Smooth muscle cell (in vitro differentiated cells): ENCODE measurements at regions not wholly inside any gene's neighbourhood (a gene's known extent, or its start where the extent isn't known, plus 50 kb on each side); places are given as distances from the start of the nearest gene placed in this dataset.

Experiments used
- DNase-seq: peaks from one replicate; lab custom pipeline; 2025; ENCODE audit not compliant: unreplicated experiment; lab: John Stamatoyannopoulos, UW
- H2AFZ ChIP-seq: fragments of 200-600 bp; sonication (generic); 2 replicates; pipeline ENCODE4 v1.6.0; 2016; ENCODE audit warnings: antibody characterized with exemption, low read depth, mild to moderate bottlenecking
- H3F3A ChIP-seq: fragments of 200-600 bp; sonication (generic); 2 replicates; pipeline ENCODE4 v1.6.0; 2017; ENCODE audit warnings: antibody characterized with exemption, low read depth
- H3K27ac ChIP-seq: fragments of 200-600 bp; sonication (generic); 2 replicates; pipeline ENCODE4 v1.5.1; 2016; ENCODE audit warnings: low read depth, mild to moderate bottlenecking
- H3K27me3 ChIP-seq: fragments of 200-600 bp; sonication (generic); 2 replicates; pipeline ENCODE4 v1.6.1; 2016; ENCODE audit warnings: low read depth, mild to moderate bottlenecking
- H3K36me3 ChIP-seq: fragments of 200-600 bp; sonication (generic); 2 replicates; pipeline ENCODE4 v1.5.1; 2016; ENCODE audit warnings: low read depth
- H3K4me1 ChIP-seq: fragments of 200-600 bp; sonication (generic); 2 replicates; pipeline ENCODE4 v1.5.1; 2016; ENCODE audit warnings: low read depth
- H3K4me2 ChIP-seq: fragments of 200-600 bp; sonication (generic); 2 replicates; pipeline ENCODE4 v1.6.0; 2016; ENCODE audit warnings: mild to moderate bottlenecking
- H3K4me3 ChIP-seq: fragments of 200-600 bp; sonication (generic); 2 replicates; pipeline ENCODE4 v1.5.1; 2016; ENCODE audit warnings: mild to moderate bottlenecking
- H3K79me2 ChIP-seq: fragments of 200-600 bp; sonication (generic); 2 replicates; pipeline ENCODE4 v1.6.0; 2016; ENCODE audit warnings: low read depth, mild to moderate bottlenecking
- H3K9ac ChIP-seq: fragments of 200-600 bp; sonication (generic); 2 replicates; pipeline ENCODE4 v1.6.0; 2016; ENCODE audit warnings: low read depth
- H3K9me3 ChIP-seq: fragments of 200-600 bp; sonication (generic); replicated peaks from 2 replicates; pipeline ENCODE4 v1.5.1; 2016; ENCODE audit warnings: low read depth
- H4K20me1 ChIP-seq: fragments of 200-600 bp; sonication (generic); 2 replicates; pipeline ENCODE4 v1.6.0; 2016; ENCODE audit warnings: low read depth
- WGBS: methylation state at CpG from one replicate; pipeline ENCODE4 v1.1.7; 2016; ENCODE audit warnings: low lambda C conversion rate; 5-methylcytosine and 5-hydroxymethylcytosine counted together
- TF ChIP-seq, protein P1 (sequence below): fragments of 200-600 bp; sonication (generic); IDR thresholded peaks from 2 replicates; pipeline ENCODE4 v1.5.1; 2017; ENCODE audit warnings: borderline replicate concordance, mild to moderate bottlenecking, antibody characterized with exemption; ENCODE audit not compliant: insufficient read depth, poor library complexity, severe bottlenecking

- Histone ChIP-seq H3K4me1 (peaks cover 13% of the 10 kb centered on the region), H3K36me3 (no peaks in the 10 kb centered on the region), H3K27ac (no peak overlapping the region), H3F3A (no peaks in the 10 kb centered on the region), H4K20me1 (no peaks in the 10 kb centered on the region), H3K79me2 (no peaks in the 10 kb centered on the region), H3K4me2 (no peak overlapping the region), H3K9ac (no peak overlapping the region), H2AFZ (no peak overlapping the region), H3K27me3 (peaks cover 45% of the 10 kb centered on the region), H3K9me3 (no peaks in the 10 kb centered on the region), H3K4me3 (no peak overlapping the region)
- DNase-seq = no peak
- WGBS = 55% methylated on average over 16 of the region's 19 CpGs
- TF ChIP-seq, protein P1, sequence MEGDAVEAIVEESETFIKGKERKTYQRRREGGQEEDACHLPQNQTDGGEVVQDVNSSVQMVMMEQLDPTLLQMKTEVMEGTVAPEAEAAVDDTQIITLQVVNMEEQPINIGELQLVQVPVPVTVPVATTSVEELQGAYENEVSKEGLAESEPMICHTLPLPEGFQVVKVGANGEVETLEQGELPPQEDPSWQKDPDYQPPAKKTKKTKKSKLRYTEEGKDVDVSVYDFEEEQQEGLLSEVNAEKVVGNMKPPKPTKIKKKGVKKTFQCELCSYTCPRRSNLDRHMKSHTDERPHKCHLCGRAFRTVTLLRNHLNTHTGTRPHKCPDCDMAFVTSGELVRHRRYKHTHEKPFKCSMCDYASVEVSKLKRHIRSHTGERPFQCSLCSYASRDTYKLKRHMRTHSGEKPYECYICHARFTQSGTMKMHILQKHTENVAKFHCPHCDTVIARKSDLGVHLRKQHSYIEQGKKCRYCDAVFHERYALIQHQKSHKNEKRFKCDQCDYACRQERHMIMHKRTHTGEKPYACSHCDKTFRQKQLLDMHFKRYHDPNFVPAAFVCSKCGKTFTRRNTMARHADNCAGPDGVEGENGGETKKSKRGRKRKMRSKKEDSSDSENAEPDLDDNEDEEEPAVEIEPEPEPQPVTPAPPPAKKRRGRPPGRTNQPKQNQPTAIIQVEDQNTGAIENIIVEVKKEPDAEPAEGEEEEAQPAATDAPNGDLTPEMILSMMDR = no peak
These were observed 69.3 kb upstream of the CASZ1 start for GRCh38 chr1:10865518-10866320.

DNA sequence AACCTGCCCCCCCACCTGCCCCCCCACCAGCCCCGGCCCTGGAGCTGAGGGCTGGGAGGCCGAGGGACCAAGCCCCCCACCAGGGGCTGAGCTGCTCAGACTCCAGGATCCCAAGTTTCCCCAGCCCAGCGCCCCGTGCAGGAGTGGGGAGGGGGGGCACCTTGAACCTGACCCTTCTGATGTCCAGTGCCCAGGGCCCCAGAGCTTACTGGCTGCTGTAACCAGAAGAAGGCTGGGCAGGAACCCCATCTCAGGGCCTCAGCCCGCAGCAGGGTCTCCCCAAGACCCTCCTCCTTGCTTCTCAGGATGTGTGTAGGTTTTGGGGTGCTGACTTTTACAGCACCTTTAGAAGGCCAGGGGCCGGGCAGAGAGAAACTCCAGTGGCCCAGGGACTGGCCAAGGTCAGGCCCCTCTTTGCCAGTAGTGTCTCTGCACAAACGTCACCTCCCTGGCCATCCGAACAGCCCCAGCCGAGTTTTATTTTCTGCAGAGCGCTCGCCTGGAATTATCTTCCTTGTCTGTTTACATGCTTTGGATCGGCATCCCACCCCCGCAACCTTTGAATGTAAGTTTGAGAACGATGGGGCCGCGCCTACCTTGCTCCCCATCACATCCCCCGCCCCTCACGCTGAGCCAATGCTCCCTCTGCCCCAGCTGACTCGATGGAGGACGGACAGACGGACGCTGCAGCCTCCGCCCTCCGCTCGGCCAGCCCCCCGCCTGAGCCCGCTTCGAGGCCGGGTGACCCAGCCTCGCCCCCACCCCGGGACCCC is 70.1 kb upstream of the CASZ1 start:
- no peak overlapping the region for H3K9ac ChIP-seq
- no peak for DNase-seq
- peak overlapping the region; percentile 95 for H3K4me2 ChIP-seq
- 8% methylated on average over 24 of the region's 31 CpGs for WGBS
- H2AFZ ChIP-seq = no peak overlapping the region
- H3K27me3 ChIP-seq = peaks cover 41% of the 10 kb centered on the region
- TF ChIP-seq, protein P1 = no peak
- H4K20me1 ChIP-seq = no peaks in the 10 kb centered on the region
- peak overlapping the region; percentile 53 for H3K4me3 ChIP-seq
- H3K9me3 ChIP-seq = no peaks in the 10 kb centered on the region
- H3K36me3 ChIP-seq = no peaks in the 10 kb centered on the region
- H3K4me1 ChIP-seq = peaks cover 13% of the 10 kb centered on the region
- H3K79me2 ChIP-seq = no peaks in the 10 kb centered on the region
- H3F3A ChIP-seq = no peaks in the 10 kb centered on the region
- no peak overlapping the region for H3K27ac ChIP-seq

DNA sequence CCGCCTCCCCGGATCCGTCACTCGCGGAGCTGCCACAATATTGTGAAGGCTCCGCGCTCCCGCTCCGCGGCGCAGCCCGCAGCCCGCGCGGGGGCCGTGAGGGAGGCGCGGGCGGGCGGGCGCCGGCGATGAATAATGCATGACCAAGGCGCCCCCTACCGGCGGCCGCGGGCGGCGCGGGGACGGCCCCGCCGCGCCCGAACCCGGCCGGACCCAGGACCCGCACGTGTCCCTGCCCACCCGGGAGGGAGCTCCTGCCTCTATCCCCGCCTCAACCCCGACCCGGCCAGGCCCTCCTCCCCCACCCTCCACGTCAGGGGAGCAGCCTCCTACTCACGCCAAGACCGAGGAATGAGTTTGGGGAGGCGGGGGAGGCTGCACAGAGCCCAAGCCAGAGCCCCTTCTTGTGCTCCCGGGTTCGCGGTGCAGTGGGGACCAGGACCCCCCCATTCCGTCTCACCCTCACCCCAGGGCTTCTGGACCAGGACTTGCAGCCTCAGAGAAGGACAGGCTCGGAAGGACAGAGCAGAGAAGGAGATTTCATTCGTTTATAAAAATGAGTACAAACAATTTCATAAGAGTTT is 70.8 kb upstream of the CASZ1 start:
- H3K4me1 ChIP-seq = peaks cover 13% of the 10 kb centered on the region
- H4K20me1 ChIP-seq = no peaks in the 10 kb centered on the region
- H3K4me3 ChIP-seq = peak overlapping the region; percentile 53
- H3F3A ChIP-seq = no peaks in the 10 kb centered on the region
- H3K4me2 ChIP-seq = peak overlapping the region; percentile 95
- H3K36me3 ChIP-seq = no peaks in the 10 kb centered on the region
- peak; percentile 28 for DNase-seq
- H3K9me3 ChIP-seq = no peaks in the 10 kb centered on the region
- WGBS = 22% methylated on average over 6 of the region's 54 CpGs
- peak overlapping the region; percentile 91 for H2AFZ ChIP-seq
- H3K27ac ChIP-seq = no peak overlapping the region
- peaks cover 37% of the 10 kb centered on the region for H3K27me3 ChIP-seq
- TF ChIP-seq, protein P1 = peak; percentile 68
- no peaks in the 10 kb centered on the region for H3K79me2 ChIP-seq
- H3K9ac ChIP-seq = no peak overlapping the region
